GM12873 (cell line): ENCODE measurements at regions not wholly inside any gene's neighbourhood (a gene's known extent, or its start where the extent isn't known, plus 50 kb on each side); places are given as distances from the start of the nearest gene placed in this dataset.

Experiments
- CTCF ChIP-seq: IDR thresholded peaks from 2 replicates; pipeline ENCODE4 v1.5.1; 2012; ENCODE audit warnings: low read depth, mild to moderate bottlenecking, moderate library complexity, low read length, control low read depth; ENCODE audit not compliant: insufficient read depth; ENCODE audit errors: missing control alignments

DNA sequence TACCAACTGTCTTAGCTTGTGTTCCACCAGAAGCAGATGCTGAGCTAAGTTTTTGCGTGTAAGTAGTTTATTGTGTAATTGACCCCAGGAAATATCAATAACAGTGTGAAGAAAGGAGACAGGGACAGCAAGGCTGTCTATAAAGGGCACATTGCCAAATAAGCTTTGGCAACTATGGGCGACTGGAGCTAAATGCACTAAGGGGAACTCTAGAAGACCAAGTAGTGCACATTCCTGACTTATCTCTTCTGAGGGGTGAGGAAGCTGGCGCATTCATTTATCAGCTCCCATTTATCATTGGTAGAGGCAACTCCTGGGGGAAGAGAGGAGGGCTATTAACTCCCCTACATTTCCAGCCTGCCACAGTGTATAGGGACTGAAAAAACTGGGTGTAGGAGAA is 135.0 kb downstream of the DLEU7 start:
- TF ChIP-seq CTCF = no peak

GRCh38 chr13:50709058-50709457 is 134.4 kb downstream of the DLEU7 start:
- no peak for TF ChIP-seq CTCF

DNA sequence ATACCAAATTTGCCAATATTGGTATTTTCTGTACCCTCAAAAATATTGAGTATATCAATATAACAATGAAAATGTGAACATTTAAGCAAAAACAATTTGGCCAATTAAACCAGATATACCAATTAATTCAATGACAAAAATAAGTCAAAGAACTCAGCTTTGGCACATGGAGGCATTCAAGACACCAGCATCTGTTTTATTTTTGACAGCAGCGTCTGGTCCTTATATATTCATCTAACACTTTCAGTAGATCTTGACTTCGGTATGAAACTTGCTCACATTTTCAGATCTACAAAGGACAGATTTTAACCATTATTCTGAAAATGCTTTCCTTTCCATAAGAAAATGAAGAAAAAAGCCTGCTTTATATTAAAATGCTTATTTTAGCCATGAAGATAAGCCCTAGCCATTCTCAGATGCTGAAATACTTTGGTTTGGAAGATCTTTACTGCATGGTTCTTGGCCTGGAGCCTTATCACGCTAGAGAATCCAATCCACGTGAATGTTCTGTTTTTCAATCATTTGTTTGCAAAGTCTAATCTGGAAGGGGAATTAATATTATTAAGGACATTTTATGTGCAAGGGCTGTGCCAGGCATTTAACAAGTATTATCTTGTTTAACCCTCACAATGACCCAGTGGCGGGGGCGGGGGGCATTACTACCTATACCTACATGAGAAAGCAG is 132.2 kb downstream of the DLEU7 start:
- TF ChIP-seq CTCF = no peak

- no peak for TF ChIP-seq CTCF
Observed at GRCh38 chr13:50711996-50712395, 131.5 kb downstream of the DLEU7 start.

DNA sequence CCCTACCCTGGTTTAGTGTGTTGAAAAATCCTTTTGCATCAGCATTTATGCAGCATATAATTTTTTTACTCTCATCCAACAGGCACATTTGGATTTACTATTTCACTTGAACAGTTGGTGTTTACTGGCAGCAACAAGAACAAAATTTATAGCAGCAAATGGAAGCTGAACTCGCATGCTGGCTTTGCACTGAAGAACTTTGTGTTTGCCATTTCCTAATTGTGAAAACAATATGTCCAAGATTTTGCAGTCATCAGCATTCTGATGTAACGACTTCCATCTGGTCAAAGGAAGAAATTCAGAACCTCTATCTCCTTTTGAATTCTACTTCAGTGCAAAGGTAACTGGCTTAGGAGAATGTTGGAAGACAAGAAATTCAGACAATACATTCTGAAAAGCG is 131.0 kb downstream of the DLEU7 start:
- no peak for TF ChIP-seq CTCF

- no peak for TF ChIP-seq CTCF
Observed at GRCh38 chr13:50712881-50713280, 130.6 kb downstream of the DLEU7 start.

DNA sequence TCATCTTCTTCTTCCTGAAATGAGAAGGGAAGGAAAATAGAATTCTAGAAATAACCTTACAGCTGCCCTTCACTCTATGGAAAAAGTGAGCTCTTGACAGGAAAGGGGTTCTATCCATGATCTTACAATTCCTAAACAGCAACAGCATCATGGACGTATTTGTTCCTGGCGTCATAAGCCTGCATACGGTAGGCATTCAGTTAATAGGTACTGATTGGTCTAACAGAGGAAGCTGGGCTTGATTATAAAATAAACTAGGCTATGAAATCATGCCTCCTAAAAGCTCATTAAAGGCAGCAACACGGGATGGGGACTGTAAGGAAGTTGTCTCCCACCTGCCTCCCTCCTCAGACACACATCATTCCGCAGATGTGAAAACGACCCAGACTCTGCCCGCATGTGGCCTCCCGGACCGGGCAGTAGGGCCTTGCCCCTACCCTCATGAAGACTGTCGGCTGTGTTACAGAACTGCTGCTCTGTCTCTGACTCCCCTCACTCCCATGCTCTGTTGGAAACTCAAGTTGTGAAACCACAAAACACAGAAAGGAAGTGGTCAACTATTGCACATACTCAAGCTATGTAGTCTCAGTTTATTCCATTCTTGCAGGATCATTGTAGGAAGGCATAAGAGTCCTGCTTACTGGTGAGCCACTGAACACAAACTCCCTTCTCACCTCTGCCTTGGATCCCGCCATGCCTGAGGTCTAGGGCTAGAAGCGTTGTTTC is 129.8 kb downstream of the DLEU7 start:
- no peak for TF ChIP-seq CTCF
